GM12864 (cell line): ENCODE measurements at regions not wholly inside any gene's neighbourhood (a gene's known extent, or its start where the extent isn't known, plus 50 kb on each side); places are given as distances from the start of the nearest gene placed in this dataset.

Experiments used
- DNase-seq: peaks from one replicate; pipeline ENCODE4 v3.0.0-alpha.2; 2011; ENCODE audit warnings: low read depth
- H3K4me3 ChIP-seq: 2 replicates; pipeline ENCODE4 v1.5.1; 2011; ENCODE audit warnings: mild to moderate bottlenecking, low read depth, low read length, control low read depth
- TF ChIP-seq, protein P1 (sequence below): IDR thresholded peaks from 2 replicates; pipeline ENCODE4 v1.5.1; 2011; ENCODE audit warnings: low read depth, mild to moderate bottlenecking, moderate library complexity, low read length, control low read depth, inconsistent platforms; ENCODE audit errors: missing control alignments

DNA sequence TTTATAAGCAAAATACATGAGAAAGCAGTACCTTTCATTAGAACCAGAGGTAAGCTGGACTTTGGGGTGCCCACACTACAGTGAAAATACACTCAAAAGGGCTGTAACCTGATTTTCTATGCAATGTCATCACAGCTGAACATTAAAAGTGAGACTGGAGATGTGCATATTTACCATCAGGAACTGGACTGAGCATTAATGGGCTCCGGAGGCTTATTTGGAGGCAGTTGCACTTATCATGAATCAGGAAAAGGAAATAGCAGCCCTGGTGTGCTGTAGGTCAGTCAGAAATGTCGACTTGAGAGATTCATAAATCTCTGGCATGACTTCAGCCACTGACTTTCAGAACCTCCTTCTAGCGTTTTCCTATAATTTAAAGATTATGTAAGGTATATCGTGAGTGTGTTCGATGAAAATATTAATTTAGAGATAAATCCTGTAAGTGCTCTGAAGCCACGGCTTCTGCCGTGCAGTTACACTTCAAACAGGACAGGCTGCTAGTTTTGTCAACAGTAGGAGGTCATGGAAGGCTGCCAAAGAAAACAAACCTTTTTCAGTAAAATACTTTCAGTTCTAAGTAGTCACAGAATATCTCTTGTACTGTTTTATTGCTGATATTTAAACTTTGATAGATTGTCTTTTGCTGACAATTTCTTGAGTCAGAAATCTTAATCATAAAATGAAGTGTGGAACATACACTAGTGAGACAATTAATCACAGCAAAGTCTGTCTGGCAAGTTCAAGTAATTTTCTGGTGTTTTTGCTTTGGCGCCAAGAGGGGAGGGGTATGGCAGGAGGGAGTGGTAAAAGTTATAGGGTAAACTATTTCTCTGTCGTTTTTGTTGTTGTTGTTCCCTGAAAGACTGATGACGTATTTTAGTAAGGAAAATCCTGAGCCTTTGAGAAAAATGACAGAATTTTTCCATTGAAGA is 939.7 kb downstream of the NR2F1-AS1 start:
- TF ChIP-seq, protein P1, sequence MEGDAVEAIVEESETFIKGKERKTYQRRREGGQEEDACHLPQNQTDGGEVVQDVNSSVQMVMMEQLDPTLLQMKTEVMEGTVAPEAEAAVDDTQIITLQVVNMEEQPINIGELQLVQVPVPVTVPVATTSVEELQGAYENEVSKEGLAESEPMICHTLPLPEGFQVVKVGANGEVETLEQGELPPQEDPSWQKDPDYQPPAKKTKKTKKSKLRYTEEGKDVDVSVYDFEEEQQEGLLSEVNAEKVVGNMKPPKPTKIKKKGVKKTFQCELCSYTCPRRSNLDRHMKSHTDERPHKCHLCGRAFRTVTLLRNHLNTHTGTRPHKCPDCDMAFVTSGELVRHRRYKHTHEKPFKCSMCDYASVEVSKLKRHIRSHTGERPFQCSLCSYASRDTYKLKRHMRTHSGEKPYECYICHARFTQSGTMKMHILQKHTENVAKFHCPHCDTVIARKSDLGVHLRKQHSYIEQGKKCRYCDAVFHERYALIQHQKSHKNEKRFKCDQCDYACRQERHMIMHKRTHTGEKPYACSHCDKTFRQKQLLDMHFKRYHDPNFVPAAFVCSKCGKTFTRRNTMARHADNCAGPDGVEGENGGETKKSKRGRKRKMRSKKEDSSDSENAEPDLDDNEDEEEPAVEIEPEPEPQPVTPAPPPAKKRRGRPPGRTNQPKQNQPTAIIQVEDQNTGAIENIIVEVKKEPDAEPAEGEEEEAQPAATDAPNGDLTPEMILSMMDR: no peak
- H3K4me3 ChIP-seq: no peak overlapping the region
- DNase-seq: no peak

DNA sequence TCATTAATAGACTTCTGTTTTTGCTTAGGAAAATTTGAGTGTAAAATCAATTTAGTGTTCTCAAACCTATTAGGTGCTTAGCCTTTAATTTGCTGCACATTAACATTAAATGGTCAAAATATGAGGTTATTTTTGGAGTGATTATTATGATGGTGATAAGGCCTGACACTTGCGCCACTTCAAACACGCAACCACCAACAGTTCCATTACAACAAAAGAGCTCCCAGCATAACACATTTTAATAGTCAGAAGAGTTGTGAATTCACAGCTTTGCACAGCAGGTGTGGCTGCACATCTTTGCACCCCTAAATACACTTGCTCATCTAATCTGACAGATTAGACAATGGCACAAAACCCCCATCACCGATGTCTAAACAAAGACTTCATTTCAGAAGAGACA is 940.7 kb downstream of the NR2F1-AS1 start:
- TF ChIP-seq, protein P1: no peak
- no peak overlapping the region for H3K4me3 ChIP-seq
- DNase-seq: no peak

DNA sequence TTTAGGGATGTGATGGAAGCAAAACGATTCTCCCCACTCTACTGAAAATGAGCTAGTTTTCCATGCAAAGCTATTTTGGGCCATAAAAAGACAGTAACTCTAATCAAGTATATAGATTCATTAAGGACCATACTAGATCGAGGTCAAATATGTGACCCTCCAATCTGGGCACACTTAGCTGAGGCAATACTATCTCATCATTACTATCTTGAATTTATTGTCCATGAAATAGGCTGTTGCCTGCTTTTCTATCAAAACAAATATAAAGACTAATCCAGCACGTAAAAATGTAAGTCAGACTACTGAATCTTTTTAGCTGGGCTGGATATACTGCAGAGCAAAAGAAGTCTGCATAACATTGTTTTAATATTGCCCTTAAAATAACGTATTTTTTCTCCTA is 943.1 kb downstream of the NR2F1-AS1 start:
- DNase-seq: no peak
- TF ChIP-seq, protein P1: no peak
- H3K4me3 ChIP-seq: no peak overlapping the region

DNA sequence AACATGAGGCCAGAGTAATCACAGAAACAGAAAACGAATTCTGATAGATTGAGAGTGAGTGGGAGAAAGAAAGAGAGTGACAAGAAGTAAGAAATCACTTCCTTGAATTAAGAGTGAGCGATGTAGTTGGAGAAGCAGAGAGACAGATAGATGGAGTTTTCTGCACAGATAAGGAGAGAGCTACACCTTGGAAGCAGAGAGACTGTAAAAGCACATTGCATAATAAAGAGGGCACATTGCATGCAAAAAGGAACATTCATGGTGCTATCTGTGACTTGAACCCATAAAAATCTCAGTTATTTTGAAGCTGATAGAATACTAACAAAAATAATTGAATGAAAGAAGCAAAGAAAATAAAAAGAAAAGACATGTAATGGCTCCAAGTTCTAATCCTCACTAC is 943.8 kb downstream of the NR2F1-AS1 start:
- H3K4me3 ChIP-seq: no peak overlapping the region
- DNase-seq: no peak
- TF ChIP-seq, protein P1: no peak

DNA sequence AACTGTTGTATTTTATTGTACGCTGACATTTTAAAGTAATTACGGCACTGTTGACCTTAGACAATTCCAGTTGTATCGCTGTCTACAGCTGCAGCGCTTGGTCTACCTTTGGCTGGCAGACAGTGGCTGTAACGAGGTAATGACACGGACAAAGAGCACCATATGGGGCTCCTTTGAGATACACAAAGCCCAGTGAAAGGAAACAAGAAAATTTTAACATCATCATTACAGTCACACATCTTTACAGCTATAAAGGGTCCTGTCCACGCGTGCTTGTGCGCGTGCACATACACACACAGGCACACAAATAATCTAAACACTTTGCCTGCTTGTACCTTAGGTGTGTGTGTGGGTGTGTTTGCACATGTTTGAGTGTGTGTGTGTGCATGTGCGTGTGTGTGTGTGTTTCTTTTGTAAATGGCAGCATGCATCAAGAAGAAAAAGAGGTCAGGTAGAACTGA is 946.0 kb downstream of the NR2F1-AS1 start:
- H3K4me3 ChIP-seq: no peak overlapping the region
- TF ChIP-seq, protein P1: no peak
- no peak for DNase-seq

DNA sequence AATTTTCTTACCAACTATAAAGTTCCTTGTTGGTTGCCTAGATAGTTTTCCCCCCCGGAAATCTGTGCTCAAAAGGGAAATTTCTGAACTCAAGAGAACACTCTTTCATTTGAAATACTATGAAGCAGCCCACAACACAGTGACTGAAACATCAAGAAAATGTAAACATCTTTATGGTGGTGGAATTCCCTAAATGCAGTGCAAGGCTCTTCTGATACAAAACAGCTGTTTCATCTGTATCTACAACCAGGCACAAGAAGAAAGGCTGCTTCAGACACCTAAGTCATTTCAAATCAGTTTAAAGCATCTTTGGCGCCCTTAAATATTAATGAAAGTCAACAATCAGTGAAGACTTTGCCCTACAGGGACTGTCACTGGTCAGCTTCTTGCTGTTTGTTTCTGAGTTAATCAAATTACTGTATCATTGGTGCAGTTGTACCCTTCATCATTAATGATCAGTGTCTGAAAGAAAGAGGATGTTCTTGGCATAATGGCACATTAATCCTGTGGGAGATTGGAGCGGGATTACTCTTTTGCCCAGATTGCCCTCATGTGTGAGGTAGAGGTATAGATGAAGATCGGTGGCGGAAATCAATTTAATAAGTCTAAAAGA is 947.0 kb downstream of the NR2F1-AS1 start:
- no peak for DNase-seq
- TF ChIP-seq, protein P1: no peak
- no peak overlapping the region for H3K4me3 ChIP-seq
